ENCODE measurements at regions not wholly inside any gene's neighbourhood (a gene's known extent, or its start where the extent isn't known, plus 50 kb on each side); places are given as distances from the start of the nearest gene placed in this dataset.
"Not testable (repeated sequence)": the region's sequence is repeated elsewhere in the genome, so short reads cannot be mapped to it uniquely, and the experiment has no call there.

DNA sequence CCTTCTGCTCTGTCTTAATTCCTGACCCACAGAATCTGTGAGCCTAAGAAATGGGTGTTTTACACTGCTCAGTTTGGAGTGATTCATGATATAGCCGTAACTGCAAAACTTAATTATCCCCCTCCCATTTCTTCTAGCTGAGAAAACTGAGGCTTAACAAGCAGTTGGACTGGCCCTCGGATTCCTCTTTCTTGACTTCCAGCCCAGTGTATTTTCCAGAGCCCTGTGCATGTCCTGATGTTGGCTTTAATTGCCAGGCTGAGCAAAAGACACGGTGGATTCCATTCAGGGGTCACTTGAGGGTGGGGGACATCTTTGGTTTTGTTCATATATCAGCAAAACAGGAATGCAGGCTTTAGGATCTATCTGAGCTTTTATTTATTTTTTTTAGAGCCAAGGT lies 489.8 kb downstream of the TYW1 start:
- peaks cover 3% of the 10 kb centered on the region for H3K9me3 Mint-ChIP-seq (ENCODE audit: unreplicated experiment)
- H3K27ac Mint-ChIP-seq (ENCODE audit: unreplicated experiment): no peak overlapping the region
- H3K4me3 Mint-ChIP-seq (ENCODE audit: unreplicated experiment): no peak overlapping the region
- H3K36me3 Mint-ChIP-seq (ENCODE audit: unreplicated experiment): no peaks in the 10 kb centered on the region
- TF ChIP-seq, protein P1, sequence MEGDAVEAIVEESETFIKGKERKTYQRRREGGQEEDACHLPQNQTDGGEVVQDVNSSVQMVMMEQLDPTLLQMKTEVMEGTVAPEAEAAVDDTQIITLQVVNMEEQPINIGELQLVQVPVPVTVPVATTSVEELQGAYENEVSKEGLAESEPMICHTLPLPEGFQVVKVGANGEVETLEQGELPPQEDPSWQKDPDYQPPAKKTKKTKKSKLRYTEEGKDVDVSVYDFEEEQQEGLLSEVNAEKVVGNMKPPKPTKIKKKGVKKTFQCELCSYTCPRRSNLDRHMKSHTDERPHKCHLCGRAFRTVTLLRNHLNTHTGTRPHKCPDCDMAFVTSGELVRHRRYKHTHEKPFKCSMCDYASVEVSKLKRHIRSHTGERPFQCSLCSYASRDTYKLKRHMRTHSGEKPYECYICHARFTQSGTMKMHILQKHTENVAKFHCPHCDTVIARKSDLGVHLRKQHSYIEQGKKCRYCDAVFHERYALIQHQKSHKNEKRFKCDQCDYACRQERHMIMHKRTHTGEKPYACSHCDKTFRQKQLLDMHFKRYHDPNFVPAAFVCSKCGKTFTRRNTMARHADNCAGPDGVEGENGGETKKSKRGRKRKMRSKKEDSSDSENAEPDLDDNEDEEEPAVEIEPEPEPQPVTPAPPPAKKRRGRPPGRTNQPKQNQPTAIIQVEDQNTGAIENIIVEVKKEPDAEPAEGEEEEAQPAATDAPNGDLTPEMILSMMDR (IDR thresholded peaks at IDR 0.05; ENCODE audit: partially characterized antibody, unreplicated experiment): no peak
- peaks cover 3% of the 10 kb centered on the region for H3K27me3 Mint-ChIP-seq (ENCODE audit: unreplicated experiment)
- DNase-seq: no peak
- peaks cover 13% of the 10 kb centered on the region for H3K4me1 Mint-ChIP-seq (ENCODE audit: low read depth, unreplicated experiment)

DNA sequence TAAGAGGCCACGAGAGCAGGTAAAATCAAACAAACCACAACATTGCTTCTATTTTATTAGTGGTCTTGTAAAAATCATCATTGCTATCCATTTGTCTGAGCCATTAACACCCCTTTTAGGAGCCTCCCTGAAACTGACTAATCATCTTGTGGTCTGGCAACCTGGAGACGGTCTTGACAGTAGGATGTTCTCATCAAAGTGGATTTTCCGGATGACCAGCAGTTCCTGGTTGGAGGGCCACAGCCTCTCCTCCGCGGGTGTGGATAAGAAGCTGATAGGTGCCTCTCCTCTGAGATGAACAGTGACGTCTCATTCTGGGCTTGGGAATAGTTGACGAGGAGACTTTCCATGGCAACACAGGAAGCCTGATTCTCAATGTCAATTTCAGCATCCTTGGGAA lies 490.7 kb downstream of the TYW1 start:
- Mint-ChIP-seq H3K27me3 (ENCODE audit: unreplicated experiment) (peaks cover 6% of the 10 kb centered on the region), H3K27ac (ENCODE audit: unreplicated experiment) (no peak overlapping the region), H3K4me3 (ENCODE audit: unreplicated experiment) (no peak overlapping the region), H3K36me3 (ENCODE audit: unreplicated experiment) (peaks cover 2% of the 10 kb centered on the region), H3K4me1 (ENCODE audit: low read depth, unreplicated experiment) (peaks cover 13% of the 10 kb centered on the region), H3K9me3 (ENCODE audit: unreplicated experiment) (peaks cover 3% of the 10 kb centered on the region)
- no peak for DNase-seq
- TF ChIP-seq, protein P1 (IDR thresholded peaks at IDR 0.05; ENCODE audit: partially characterized antibody, unreplicated experiment): no peak

DNA sequence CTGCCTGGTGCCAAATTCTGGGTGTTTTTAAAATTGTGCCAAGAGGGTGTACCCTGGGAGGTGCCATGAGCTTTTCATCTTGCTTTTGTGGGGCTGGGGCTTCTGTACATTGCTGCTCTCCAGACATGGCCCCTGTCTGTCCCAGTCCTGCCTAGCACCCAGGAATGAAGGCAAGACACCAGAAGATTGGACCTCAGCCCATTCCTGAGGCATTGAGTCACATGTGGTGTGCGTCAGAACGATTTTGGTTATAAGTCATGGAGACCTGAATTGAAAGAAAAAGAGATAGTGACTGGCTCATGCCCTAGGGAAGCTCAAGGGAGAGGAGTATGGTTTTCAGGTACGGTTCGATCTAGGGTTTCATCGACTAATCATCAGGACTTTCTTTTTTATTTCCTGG lies 493.2 kb downstream of the TYW1 start:
- H3K27me3 Mint-ChIP-seq (ENCODE audit: unreplicated experiment): peaks cover 6% of the 10 kb centered on the region
- DNase-seq: no peak
- H3K36me3 Mint-ChIP-seq (ENCODE audit: unreplicated experiment): peaks cover 7% of the 10 kb centered on the region
- TF ChIP-seq, protein P1 (IDR thresholded peaks at IDR 0.05; ENCODE audit: partially characterized antibody, unreplicated experiment): no peak
- no peak overlapping the region for H3K4me3 Mint-ChIP-seq (ENCODE audit: unreplicated experiment)
- peaks cover 8% of the 10 kb centered on the region for H3K4me1 Mint-ChIP-seq (ENCODE audit: low read depth, unreplicated experiment)
- peaks cover 3% of the 10 kb centered on the region for H3K9me3 Mint-ChIP-seq (ENCODE audit: unreplicated experiment)
- H3K27ac Mint-ChIP-seq (ENCODE audit: unreplicated experiment): no peak overlapping the region

DNA sequence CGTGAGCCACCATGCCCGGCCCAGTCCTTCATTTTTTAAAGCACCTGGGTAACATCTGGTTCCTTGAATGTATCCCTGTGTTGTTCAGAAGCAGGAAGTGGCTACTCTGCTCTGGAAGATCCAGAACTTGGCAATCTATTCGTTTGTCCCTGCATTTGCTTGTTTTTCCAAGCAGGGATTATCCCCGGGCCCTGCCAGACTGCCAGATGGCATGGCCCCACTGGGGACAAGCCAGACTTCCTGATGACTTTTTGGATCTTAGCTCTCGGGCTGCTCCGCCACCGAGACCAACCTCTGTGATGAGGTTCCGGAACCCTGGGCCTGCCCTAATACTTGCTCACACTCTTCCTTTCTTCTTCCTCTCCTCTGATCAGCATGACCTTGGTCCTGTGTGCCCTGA lies 496.7 kb downstream of the TYW1 start:
- Mint-ChIP-seq H3K4me3 (ENCODE audit: unreplicated experiment) (no peak overlapping the region), H3K36me3 (ENCODE audit: unreplicated experiment) (peaks cover 7% of the 10 kb centered on the region), H3K27ac (ENCODE audit: unreplicated experiment) (no peak overlapping the region), H3K4me1 (ENCODE audit: low read depth, unreplicated experiment) (peaks cover 9% of the 10 kb centered on the region), H3K27me3 (ENCODE audit: unreplicated experiment) (peaks cover 9% of the 10 kb centered on the region), H3K9me3 (ENCODE audit: unreplicated experiment) (peaks cover 3% of the 10 kb centered on the region)
- DNase-seq: no peak
- TF ChIP-seq, protein P1 (IDR thresholded peaks at IDR 0.05; ENCODE audit: partially characterized antibody, unreplicated experiment): no peak

DNA sequence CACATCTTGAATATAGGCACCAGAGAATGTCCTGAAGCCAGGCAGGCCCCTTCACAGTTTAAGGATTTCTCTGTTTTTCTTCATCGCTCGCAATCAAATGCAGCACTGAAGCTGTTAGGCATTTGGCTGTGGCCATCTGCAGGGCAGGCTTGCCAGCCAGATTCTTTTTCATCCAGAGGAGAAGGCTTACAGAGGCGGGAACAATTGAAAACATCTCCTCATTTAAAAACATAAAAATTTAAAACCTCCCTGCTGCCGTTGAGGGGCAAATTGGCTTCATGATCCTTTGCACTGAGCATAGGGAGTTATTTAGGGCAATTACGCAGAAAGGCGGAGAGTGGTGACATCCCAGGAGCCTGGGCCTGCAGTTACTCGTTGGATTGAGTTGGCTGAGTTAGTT lies 500.0 kb downstream of the TYW1 start:
- H3K27ac Mint-ChIP-seq (ENCODE audit: unreplicated experiment): no peak overlapping the region
- H3K9me3 Mint-ChIP-seq (ENCODE audit: unreplicated experiment): peaks cover 3% of the 10 kb centered on the region
- peaks cover 9% of the 10 kb centered on the region for H3K4me1 Mint-ChIP-seq (ENCODE audit: low read depth, unreplicated experiment)
- H3K36me3 Mint-ChIP-seq (ENCODE audit: unreplicated experiment): peaks cover 7% of the 10 kb centered on the region
- H3K4me3 Mint-ChIP-seq (ENCODE audit: unreplicated experiment): no peak overlapping the region
- no peak for DNase-seq
- peaks cover 9% of the 10 kb centered on the region for H3K27me3 Mint-ChIP-seq (ENCODE audit: unreplicated experiment)
- TF ChIP-seq, protein P1 (IDR thresholded peaks at IDR 0.05; ENCODE audit: partially characterized antibody, unreplicated experiment): no peak

DNA sequence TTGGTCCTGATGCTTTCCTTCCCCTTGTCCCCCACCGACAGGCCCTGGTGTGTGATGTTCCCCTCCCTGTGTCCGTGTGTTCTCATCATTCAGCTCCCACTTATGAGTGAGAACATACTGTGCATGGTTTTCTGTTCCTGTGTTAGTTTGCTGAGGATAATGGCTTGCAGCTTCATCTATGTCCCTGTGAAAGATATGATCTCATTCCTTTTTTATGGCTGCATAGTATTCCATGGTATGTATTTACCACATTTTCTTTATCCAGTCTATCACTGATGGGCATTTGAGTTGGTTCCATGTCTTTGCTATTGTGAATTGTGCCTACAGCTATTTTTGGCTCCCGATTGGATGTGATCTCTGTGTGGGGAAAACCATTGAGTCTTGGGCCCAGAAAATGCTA lies 501.3 kb downstream of the TYW1 start:
- not testable (repeated sequence) for H3K4me3 Mint-ChIP-seq (ENCODE audit: unreplicated experiment); DNase-seq; H3K4me1 Mint-ChIP-seq (ENCODE audit: low read depth, unreplicated experiment); H3K27me3 Mint-ChIP-seq (ENCODE audit: unreplicated experiment); H3K27ac Mint-ChIP-seq (ENCODE audit: unreplicated experiment); H3K36me3 Mint-ChIP-seq (ENCODE audit: unreplicated experiment); H3K9me3 Mint-ChIP-seq (ENCODE audit: unreplicated experiment)
